ENCODE measurements at regions not wholly inside any gene's neighbourhood (a gene's known extent, or its start where the extent isn't known, plus 50 kb on each side); places are given as distances from the start of the nearest gene placed in this dataset.

- TF ChIP-seq CTCF (IDR thresholded peaks at IDR 0.05) (no peak), POLR2A (IDR thresholded peaks at IDR 0.05) (no peak)
Observed at GRCh38 chr12:62008703-62009102, 251.5 kb upstream of the USP15 start.
